Thyroid gland (tissue), 4 donors: ENCODE measurements at regions not wholly inside any gene's neighbourhood (a gene's known extent, or its start where the extent isn't known, plus 50 kb on each side); places are given as distances from the start of the nearest gene placed in this dataset.

Experiments used
- DNase-seq, 2 donors: peaks; one replicate each; pipeline ENCODE4 v3.0.0-alpha.2; 2019
- H3K27ac ChIP-seq, 3 donors: fragments of 200-600 bp; sonication (generic); 1 replicate in 2 of 3; 2 replicates in 1 of 3; pipeline ENCODE4 v1.5.1; 2016 to 2019; ENCODE audit warnings: mild to moderate bottlenecking in 1 of 3, moderate library complexity in 1 of 3
- H3K27me3 ChIP-seq: fragments of 200-600 bp; sonication (generic); one replicate; pipeline ENCODE4 v1.5.1; 2019
- H3K36me3 ChIP-seq, 2 donors: fragments of 200-600 bp; sonication (generic); one replicate each; pipeline ENCODE4 v1.5.1; 2016 to 2019
- H3K4me1 ChIP-seq, 2 donors: fragments of 200-600 bp; sonication (generic); one replicate each; pipeline ENCODE4 v1.5.1; 2017 to 2019
- H3K4me3 ChIP-seq, 3 donors: fragments of 200-600 bp; sonication (generic); replicated peaks in 1 of 3; 1 replicate in 2 of 3; 2 replicates in 1 of 3; pipeline ENCODE4 v1.5.1; 2016; ENCODE audit warnings: mild to moderate bottlenecking in 1 of 3
- H3K9me3 ChIP-seq: fragments of 200-600 bp; sonication (generic); one replicate; pipeline ENCODE4 v1.5.1; 2017
- POLR2A ChIP-seq, 2 donors: fragments of 450-650 bp; IDR thresholded peaks; one replicate each; pipeline ENCODE4 v1.6.1; 2017; ENCODE audit warnings: antibody characterized with exemption in 2 of 2, mild to moderate bottlenecking in 2 of 2, moderate library complexity in 1 of 2
- whole genome bisulfite sequencing, 2 donors: methylation state at CpG; one replicate each; pipeline ENCODE4 v1.1.5; 2017; 5-methylcytosine and 5-hydroxymethylcytosine counted together
- intact Hi-C: fragments of 100-400 bp; cut with DNase I; formaldehyde crosslinking; loops from one replicate; pipeline ENCODE4 v1.15.1; 2023
- TF ChIP-seq, protein P1 (sequence below), 6 experiments: fragments of 200-600 bp in 3 of 6; fragments of 450-650 bp in 3 of 6; sonication (generic) in 3 of 6; IDR thresholded peaks; one replicate each; pipeline ENCODE4 v1.5.1; 2016 to 2019; ENCODE audit warnings: antibody characterized with exemption in 6 of 6, mild to moderate bottlenecking in 2 of 6, inconsistent platforms in 1 of 6, moderate library complexity in 1 of 6

DNA sequence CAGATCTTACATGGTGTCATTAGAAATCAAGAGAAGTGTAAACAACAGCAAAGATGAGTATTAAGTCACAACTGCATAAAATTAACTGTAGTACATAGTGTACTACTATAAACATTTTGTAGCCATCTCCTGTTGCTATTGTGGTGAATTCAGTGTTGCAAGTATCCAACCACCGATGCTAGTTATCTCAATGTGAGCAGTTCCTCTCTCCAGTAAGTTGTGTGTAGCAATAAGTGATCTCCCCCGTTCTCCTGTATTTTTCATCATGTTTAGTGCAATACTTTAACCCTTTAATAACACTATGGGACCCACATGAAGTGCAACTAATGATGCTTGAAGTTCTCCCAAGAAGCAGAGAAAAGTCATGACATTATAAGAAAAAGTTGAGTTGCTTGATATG lies 264.7 kb upstream of the KCNH8 start:
- H3K4me1 ChIP-seq, result no peaks in the 10 kb centered on the region
- no peaks in the 10 kb centered on the region for H3K27me3 ChIP-seq
- WGBS, 2 donors, result 43 to 52% methylated on average over 2 of the region's 2 CpGs
- no peak overlapping the region for H3K27ac ChIP-seq
- TF ChIP-seq, protein P1, sequence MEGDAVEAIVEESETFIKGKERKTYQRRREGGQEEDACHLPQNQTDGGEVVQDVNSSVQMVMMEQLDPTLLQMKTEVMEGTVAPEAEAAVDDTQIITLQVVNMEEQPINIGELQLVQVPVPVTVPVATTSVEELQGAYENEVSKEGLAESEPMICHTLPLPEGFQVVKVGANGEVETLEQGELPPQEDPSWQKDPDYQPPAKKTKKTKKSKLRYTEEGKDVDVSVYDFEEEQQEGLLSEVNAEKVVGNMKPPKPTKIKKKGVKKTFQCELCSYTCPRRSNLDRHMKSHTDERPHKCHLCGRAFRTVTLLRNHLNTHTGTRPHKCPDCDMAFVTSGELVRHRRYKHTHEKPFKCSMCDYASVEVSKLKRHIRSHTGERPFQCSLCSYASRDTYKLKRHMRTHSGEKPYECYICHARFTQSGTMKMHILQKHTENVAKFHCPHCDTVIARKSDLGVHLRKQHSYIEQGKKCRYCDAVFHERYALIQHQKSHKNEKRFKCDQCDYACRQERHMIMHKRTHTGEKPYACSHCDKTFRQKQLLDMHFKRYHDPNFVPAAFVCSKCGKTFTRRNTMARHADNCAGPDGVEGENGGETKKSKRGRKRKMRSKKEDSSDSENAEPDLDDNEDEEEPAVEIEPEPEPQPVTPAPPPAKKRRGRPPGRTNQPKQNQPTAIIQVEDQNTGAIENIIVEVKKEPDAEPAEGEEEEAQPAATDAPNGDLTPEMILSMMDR (IDR thresholded peaks at IDR 0.05), result no peak
- TF ChIP-seq POLR2A (IDR thresholded peaks at IDR 0.05), result no peak
- no peaks in the 10 kb centered on the region for H3K9me3 ChIP-seq
- intact Hi-C loops, result no loop called here
- no peak for DNase-seq
- H3K4me3 ChIP-seq, result no peak overlapping the region
- no peaks in the 10 kb centered on the region for H3K36me3 ChIP-seq

DNA sequence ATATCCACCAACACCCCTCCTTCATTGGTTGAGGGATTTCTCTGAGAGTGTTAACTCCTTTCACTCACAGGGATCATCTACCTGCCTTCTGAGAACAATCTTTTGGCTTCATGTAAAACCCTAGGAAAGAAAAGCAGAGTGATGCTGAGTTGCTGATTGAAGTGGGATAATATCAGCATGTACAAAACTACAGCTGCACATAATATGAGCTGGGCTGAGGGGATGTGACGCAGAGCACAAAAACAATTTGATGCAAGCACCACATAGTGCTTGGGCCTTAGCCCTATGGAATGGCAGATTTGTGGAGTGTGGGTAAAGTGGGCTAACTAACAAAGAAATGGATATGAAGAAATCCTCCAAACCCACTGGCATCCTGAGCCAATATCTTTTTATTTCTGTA lies 267.6 kb upstream of the KCNH8 start:
- Histone ChIP-seq H3K4me3 (no peak overlapping the region), H3K9me3 (no peaks in the 10 kb centered on the region), H3K36me3 (no peaks in the 10 kb centered on the region), H3K27ac (no peak overlapping the region), H3K4me1 (no peaks in the 10 kb centered on the region), H3K27me3 (no peaks in the 10 kb centered on the region)
- no peak for DNase-seq
- 95 to 97% methylated on average over 1 of the region's 1 CpG for WGBS, 2 donors
- intact Hi-C loops, result no loop called here
- TF ChIP-seq, protein P1 (IDR thresholded peaks at IDR 0.05), result no peak
- no peak for TF ChIP-seq POLR2A (IDR thresholded peaks at IDR 0.05)

DNA sequence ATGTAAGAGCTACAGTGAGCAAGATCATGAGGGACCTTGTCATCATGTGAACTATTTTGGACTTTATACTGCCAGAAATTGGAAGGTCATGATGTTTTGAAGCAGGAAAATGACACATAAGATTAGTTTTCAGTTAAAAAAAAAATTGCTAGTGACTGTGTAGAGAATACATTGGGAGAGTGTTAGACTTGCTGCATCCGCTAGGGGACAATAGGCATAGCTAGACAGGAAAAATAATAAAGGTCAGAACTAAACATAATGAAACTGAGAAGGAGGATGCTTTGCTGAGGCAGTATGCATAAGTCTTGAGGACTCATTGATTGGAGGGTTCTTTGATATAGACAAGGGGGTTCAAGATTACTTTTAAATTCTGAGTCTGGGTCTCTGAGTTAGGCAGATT lies 275.8 kb upstream of the KCNH8 start:
- DNase-seq, result no peak

DNA sequence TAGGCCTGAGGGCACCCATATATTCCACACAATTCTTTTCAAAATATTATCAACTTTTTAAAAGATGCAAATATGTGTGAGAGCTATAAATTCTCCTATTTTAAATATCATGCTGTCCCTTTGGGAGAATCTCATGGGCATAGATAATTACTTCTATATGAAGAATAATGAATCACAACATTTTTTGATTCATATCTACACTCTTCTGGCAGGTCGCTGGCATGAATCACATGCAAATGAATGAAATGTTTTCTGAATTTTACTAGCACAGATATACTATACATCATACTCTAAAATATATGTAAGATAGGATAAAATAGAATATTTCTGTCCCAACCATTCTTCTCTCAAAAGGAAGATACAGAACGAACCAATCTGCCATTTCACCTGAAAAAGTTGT lies 277.7 kb upstream of the KCNH8 start:
- 84 to 87% methylated on average over 2 of the region's 2 CpGs for WGBS, 2 donors

More for the DNA sequence above, 275.8 kb upstream of the KCNH8 start:
- H3K27ac ChIP-seq, result no peak overlapping the region
- 89 to 95% methylated on average over 1 of the region's 1 CpG for WGBS, 2 donors
- H3K36me3 ChIP-seq, result no peaks in the 10 kb centered on the region
- H3K4me3 ChIP-seq, result no peak overlapping the region
- H3K9me3 ChIP-seq, result no peaks in the 10 kb centered on the region
- no peaks in the 10 kb centered on the region for H3K27me3 ChIP-seq
- no peaks in the 10 kb centered on the region for H3K4me1 ChIP-seq
- TF ChIP-seq POLR2A (IDR thresholded peaks at IDR 0.05), result no peak
- TF ChIP-seq, protein P1 (IDR thresholded peaks at IDR 0.05), result no peak
- intact Hi-C loops, result no loop called here

DNA sequence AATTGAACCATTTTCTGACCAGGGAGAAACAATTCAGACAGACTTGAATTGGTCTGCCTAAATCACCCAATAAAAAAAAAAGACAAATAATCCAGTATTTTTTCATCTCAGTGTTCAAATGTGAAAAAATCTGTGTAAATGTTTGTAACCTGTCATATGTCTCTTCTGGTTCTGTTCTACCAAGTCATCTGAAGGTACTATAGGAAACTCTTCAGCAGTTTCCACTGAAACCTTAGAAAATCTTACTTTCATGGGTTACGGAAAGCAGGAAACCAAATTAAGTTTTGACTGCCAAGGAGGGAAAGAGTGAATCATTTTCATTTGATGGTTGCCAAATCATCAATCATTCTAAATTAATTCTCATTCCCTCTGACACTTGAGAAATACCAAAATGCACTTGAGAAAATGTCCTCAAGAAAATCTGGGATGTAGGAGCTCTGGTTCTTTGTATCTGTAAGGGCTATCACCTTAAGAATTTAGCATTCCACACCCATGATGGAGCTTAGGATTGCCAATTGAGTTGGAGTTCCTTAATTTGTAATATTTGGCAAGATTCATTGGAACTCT lies 278.2 kb upstream of the KCNH8 start:
- TF ChIP-seq, protein P1 (IDR thresholded peaks at IDR 0.05), result no peak
- TF ChIP-seq POLR2A (IDR thresholded peaks at IDR 0.05), result no peak
- Histone ChIP-seq H3K36me3 (no peaks in the 10 kb centered on the region), H3K27me3 (no peaks in the 10 kb centered on the region)

More for the DNA sequence above, 277.7 kb upstream of the KCNH8 start:
- H3K27me3 ChIP-seq, result no peaks in the 10 kb centered on the region
- H3K27ac ChIP-seq, result no peak overlapping the region
- H3K36me3 ChIP-seq, result no peaks in the 10 kb centered on the region
- TF ChIP-seq POLR2A (IDR thresholded peaks at IDR 0.05), result no peak
- intact Hi-C loops, result no loop called here
- no peaks in the 10 kb centered on the region for H3K9me3 ChIP-seq
- H3K4me3 ChIP-seq, result no peak overlapping the region
- no peak for DNase-seq
- no peaks in the 10 kb centered on the region for H3K4me1 ChIP-seq

More for the DNA sequence above, 278.2 kb upstream of the KCNH8 start:
- no peaks in the 10 kb centered on the region for H3K9me3 ChIP-seq
- no peak overlapping the region for H3K27ac ChIP-seq
- 75 to 90% methylated on average over 1 of the region's 1 CpG for WGBS, 2 donors
- DNase-seq, result no peak
- intact Hi-C loops, result no loop called here
- H3K4me3 ChIP-seq, result no peak overlapping the region
- no peaks in the 10 kb centered on the region for H3K4me1 ChIP-seq
